Ammon's horn (tissue), 1 donor: ENCODE measurements at regions not wholly inside any gene's neighbourhood (a gene's known extent, or its start where the extent isn't known, plus 50 kb on each side); places are given as distances from the start of the nearest gene placed in this dataset.

ENCODE experiments used
- DNase-seq: peaks from one replicate; pipeline ENCODE4 v3.0.0-alpha.2; 2016; ENCODE audit warnings: low spot score

GRCh38 chr3:168233001-168233400 lies 137.3 kb upstream of the GOLIM4 start:
- no peak for DNase-seq

- DNase-seq: no peak
Measured at GRCh38 chr3:168223085-168223484, 127.4 kb upstream of the GOLIM4 start.

GRCh38 chr3:168220556-168220955 lies 124.8 kb upstream of the GOLIM4 start:
- peak; percentile 2 for DNase-seq

GRCh38 chr3:168219530-168219929 lies 123.8 kb upstream of the GOLIM4 start:
- no peak for DNase-seq

- no peak for DNase-seq
Measured at GRCh38 chr3:168218600-168218999, 122.9 kb upstream of the GOLIM4 start.

- DNase-seq: no peak
Measured at GRCh38 chr3:168216851-168217250, 121.1 kb upstream of the GOLIM4 start.

- DNase-seq: no peak
Measured at GRCh38 chr3:168213920-168214319, 118.2 kb upstream of the GOLIM4 start.

GRCh38 chr3:168212664-168213285 lies 117.1 kb upstream of the GOLIM4 start:
- DNase-seq: no peak

GRCh38 chr3:168205451-168205850 lies 109.7 kb upstream of the GOLIM4 start:
- DNase-seq: no peak

GRCh38 chr3:168197162-168197561 lies 101.4 kb upstream of the GOLIM4 start:
- DNase-seq: no peak

- no peak for DNase-seq
Measured at GRCh38 chr3:168191856-168192255, 96.1 kb upstream of the GOLIM4 start.

- no peak for DNase-seq
Measured at GRCh38 chr3:168187233-168187632, 91.5 kb upstream of the GOLIM4 start.

GRCh38 chr3:168186293-168186983 lies 90.7 kb upstream of the GOLIM4 start:
- DNase-seq: no peak

GRCh38 chr3:168183774-168184173 lies 88.0 kb upstream of the GOLIM4 start:
- no peak for DNase-seq

- no peak for DNase-seq
Measured at GRCh38 chr3:168168743-168169142, 73.0 kb upstream of the GOLIM4 start.

- peak; percentile 89 for DNase-seq
Measured at GRCh38 chr3:168165390-168166269, 69.9 kb upstream of the GOLIM4 start.

- DNase-seq: no peak
Measured at GRCh38 chr3:168162172-168162571, 66.4 kb upstream of the GOLIM4 start.

GRCh38 chr3:168161696-168162095 lies 66.0 kb upstream of the GOLIM4 start:
- no peak for DNase-seq

GRCh38 chr3:168157903-168158302 lies 62.2 kb upstream of the GOLIM4 start:
- DNase-seq: no peak

GRCh38 chr3:168157099-168157700 lies 61.5 kb upstream of the GOLIM4 start:
- no peak for DNase-seq

- no peak for DNase-seq
Measured at GRCh38 chr3:168156479-168156878, 60.8 kb upstream of the GOLIM4 start.

GRCh38 chr3:168155303-168155702 lies 59.6 kb upstream of the GOLIM4 start:
- DNase-seq: no peak

GRCh38 chr3:168154089-168154488 lies 58.4 kb upstream of the GOLIM4 start:
- no peak for DNase-seq
